Fibroblast of mammary gland (primary cell): ENCODE measurements at regions not wholly inside any gene's neighbourhood (a gene's known extent, or its start where the extent isn't known, plus 50 kb on each side); places are given as distances from the start of the nearest gene placed in this dataset.
A peak's percentile ranks its signal among the peaks of the same experiment; 100 is the strongest.
"Not testable (repeated sequence)": the region's sequence is repeated elsewhere in the genome, so short reads cannot be mapped to it uniquely, and the experiment has no call there.

Source experiments
- DNase-seq: peaks from one replicate; pipeline ENCODE4 v3.0.0-alpha.2; 2010; ENCODE audit warnings: low read depth
- H3K4me3 ChIP-seq: 2 replicates; pipeline ENCODE4 v1.5.1; 2011; ENCODE audit warnings: low read depth, mild to moderate bottlenecking, low read length, moderate library complexity; ENCODE audit not compliant: control insufficient read depth
- CTCF ChIP-seq: conservative IDR thresholded peaks from 2 replicates; pipeline ENCODE4 v1.5.1; 2011; ENCODE audit warnings: low read depth, low read length, inconsistent platforms; ENCODE audit not compliant: control insufficient read depth, insufficient read depth

- not testable (repeated sequence) for H3K4me3 ChIP-seq
- DNase-seq, result peak; percentile 48
Measured at GRCh38 chr17:62255791-62256190, 124.6 kb upstream of the EFCAB3 start.

- not testable (repeated sequence) for H3K4me3 ChIP-seq
- peak; percentile 17 for DNase-seq
Measured at GRCh38 chr17:62242076-62242475, 138.3 kb upstream of the EFCAB3 start.

GRCh38 chr17:62239569-62239968 lies 140.8 kb upstream of the EFCAB3 start:
- not testable (repeated sequence) for DNase-seq, H3K4me3 ChIP-seq

GRCh38 chr17:62238551-62239338 lies 141.6 kb upstream of the EFCAB3 start:
- not testable (repeated sequence) for H3K4me3 ChIP-seq, DNase-seq

- DNase-seq, H3K4me3 ChIP-seq: not testable (repeated sequence)
Measured at GRCh38 chr17:62233822-62234481, 146.4 kb upstream of the EFCAB3 start.

- DNase-seq, H3K4me3 ChIP-seq: not testable (repeated sequence)
Measured at GRCh38 chr17:62231293-62231692, 149.1 kb upstream of the EFCAB3 start.

- DNase-seq, result peak; percentile 3
Measured at GRCh38 chr17:62226610-62227240, 153.6 kb upstream of the EFCAB3 start.

GRCh38 chr17:62223585-62223984 lies 156.8 kb upstream of the EFCAB3 start:
- not testable (repeated sequence) for DNase-seq, H3K4me3 ChIP-seq

More at GRCh38 chr17:62226610-62227240, 153.6 kb upstream of the EFCAB3 start:
- not testable (repeated sequence) for H3K4me3 ChIP-seq

- no peak for DNase-seq
- H3K4me3 ChIP-seq, result no peak overlapping the region
- no peak for TF ChIP-seq CTCF
Measured at GRCh38 chr17:62219221-62219899, 154.3 kb upstream of the MED13 start.

GRCh38 chr17:62216847-62217246 lies 151.8 kb upstream of the MED13 start:
- H3K4me3 ChIP-seq, result no peak overlapping the region
- DNase-seq, result no peak
- TF ChIP-seq CTCF, result no peak

- not testable (repeated sequence) for H3K4me3 ChIP-seq, DNase-seq
Measured at GRCh38 chr17:62215891-62216290, 150.8 kb upstream of the MED13 start.
